ENCODE measurements at regions not wholly inside any gene's neighbourhood (a gene's known extent, or its start where the extent isn't known, plus 50 kb on each side); places are given as distances from the start of the nearest gene placed in this dataset.

GRCh38 chr7:52473756-52474155, 561.7 kb upstream of the POM121L12 start:
- Histone ChIP-seq H3K27ac (ENCODE audit: low read length) (no peak overlapping the region), H3K9me3 (ENCODE audit: control insufficient read depth, insufficient read depth, low read length) (no peaks in the 10 kb centered on the region), H3K4me1 (ENCODE audit: control insufficient read depth, insufficient read depth, low read length) (no peaks in the 10 kb centered on the region), H3K36me3 (ENCODE audit: control insufficient read depth, insufficient read depth, low read length) (no peaks in the 10 kb centered on the region), H3K27me3 (ENCODE audit: control insufficient read depth, insufficient read depth, low read length) (no peaks in the 10 kb centered on the region), H3K4me3 (ENCODE audit: low read length) (no peak overlapping the region)
- WGBS (ENCODE audit: insufficient coverage, insufficient read length), result no CpG with 5 or more reads among the region's 1 CpG
- DNase-seq (ENCODE audit: low read depth, low spot score), result no peak

DNA sequence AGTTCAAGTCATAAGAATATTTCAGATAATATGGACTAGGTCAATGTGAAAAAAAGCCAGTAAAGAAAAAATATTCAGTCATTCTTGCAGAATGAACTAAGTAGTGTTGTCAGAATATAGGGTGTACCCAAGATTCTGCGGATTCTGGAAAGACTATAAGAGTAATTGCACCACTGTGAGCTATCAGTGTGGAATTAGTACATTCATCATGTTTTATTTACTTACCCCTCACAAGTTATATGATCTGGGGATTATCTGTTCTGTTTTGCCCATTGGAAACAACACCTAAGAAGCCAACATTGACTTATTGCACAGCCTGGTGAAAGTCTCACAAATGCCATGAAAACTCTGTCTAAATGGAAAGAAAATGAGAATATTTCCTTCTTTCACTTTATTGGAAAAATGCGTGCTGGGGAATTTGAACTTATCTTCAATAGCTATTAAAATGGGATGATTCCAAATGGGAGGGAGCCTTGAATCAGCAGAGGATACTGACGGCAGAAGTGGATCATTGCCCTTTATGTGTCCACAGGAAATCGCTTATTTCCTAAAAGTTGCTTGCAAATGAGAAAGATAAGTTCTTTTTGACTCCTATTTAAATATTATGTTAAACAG, 563.3 kb upstream of the POM121L12 start:
- WGBS (ENCODE audit: insufficient coverage, insufficient read length), result no CpG with 5 or more reads among the region's 4 CpGs
- no peak for DNase-seq (ENCODE audit: low read depth, low spot score)
- Histone ChIP-seq H3K27ac (ENCODE audit: low read length) (no peak overlapping the region), H3K27me3 (ENCODE audit: control insufficient read depth, insufficient read depth, low read length) (no peaks in the 10 kb centered on the region), H3K4me3 (ENCODE audit: low read length) (no peak overlapping the region), H3K36me3 (ENCODE audit: control insufficient read depth, insufficient read depth, low read length) (no peaks in the 10 kb centered on the region), H3K9me3 (ENCODE audit: control insufficient read depth, insufficient read depth, low read length) (no peaks in the 10 kb centered on the region), H3K4me1 (ENCODE audit: control insufficient read depth, insufficient read depth, low read length) (no peaks in the 10 kb centered on the region)

GRCh38 chr7:52465216-52465615, 570.2 kb upstream of the POM121L12 start:
- no peaks in the 10 kb centered on the region for H3K9me3 ChIP-seq (ENCODE audit: control insufficient read depth, insufficient read depth, low read length)
- H3K4me1 ChIP-seq (ENCODE audit: control insufficient read depth, insufficient read depth, low read length), result no peaks in the 10 kb centered on the region
- no peak overlapping the region for H3K27ac ChIP-seq (ENCODE audit: low read length)
- DNase-seq (ENCODE audit: low read depth, low spot score), result no peak
- H3K27me3 ChIP-seq (ENCODE audit: control insufficient read depth, insufficient read depth, low read length), result no peaks in the 10 kb centered on the region
- no peak overlapping the region for H3K4me3 ChIP-seq (ENCODE audit: low read length)
- H3K36me3 ChIP-seq (ENCODE audit: control insufficient read depth, insufficient read depth, low read length), result no peaks in the 10 kb centered on the region
- WGBS (ENCODE audit: insufficient coverage, insufficient read length), result no CpG with 5 or more reads among the region's 1 CpG

GRCh38 chr7:52463341-52463740, 572.1 kb upstream of the POM121L12 start:
- Histone ChIP-seq H3K4me3 (ENCODE audit: low read length) (no peak overlapping the region), H3K9me3 (ENCODE audit: control insufficient read depth, insufficient read depth, low read length) (no peaks in the 10 kb centered on the region), H3K27me3 (ENCODE audit: control insufficient read depth, insufficient read depth, low read length) (no peaks in the 10 kb centered on the region), H3K4me1 (ENCODE audit: control insufficient read depth, insufficient read depth, low read length) (no peaks in the 10 kb centered on the region), H3K36me3 (ENCODE audit: control insufficient read depth, insufficient read depth, low read length) (no peaks in the 10 kb centered on the region), H3K27ac (ENCODE audit: low read length) (no peak overlapping the region)
- no CpG with 5 or more reads among the region's 3 CpGs for WGBS (ENCODE audit: insufficient coverage, insufficient read length)
- no peak for DNase-seq (ENCODE audit: low read depth, low spot score)

- H3K27ac ChIP-seq (ENCODE audit: low read length), result no peak overlapping the region
- WGBS (ENCODE audit: insufficient coverage, insufficient read length), result no CpG with 5 or more reads among the region's 3 CpGs
- no peaks in the 10 kb centered on the region for H3K9me3 ChIP-seq (ENCODE audit: control insufficient read depth, insufficient read depth, low read length)
- no peaks in the 10 kb centered on the region for H3K36me3 ChIP-seq (ENCODE audit: control insufficient read depth, insufficient read depth, low read length)
- H3K4me3 ChIP-seq (ENCODE audit: low read length), result no peak overlapping the region
- H3K4me1 ChIP-seq (ENCODE audit: control insufficient read depth, insufficient read depth, low read length), result no peaks in the 10 kb centered on the region
- DNase-seq (ENCODE audit: low read depth, low spot score), result no peak
- H3K27me3 ChIP-seq (ENCODE audit: control insufficient read depth, insufficient read depth, low read length), result no peaks in the 10 kb centered on the region
Observed at GRCh38 chr7:52462474-52462873, 573.0 kb upstream of the POM121L12 start.

DNA sequence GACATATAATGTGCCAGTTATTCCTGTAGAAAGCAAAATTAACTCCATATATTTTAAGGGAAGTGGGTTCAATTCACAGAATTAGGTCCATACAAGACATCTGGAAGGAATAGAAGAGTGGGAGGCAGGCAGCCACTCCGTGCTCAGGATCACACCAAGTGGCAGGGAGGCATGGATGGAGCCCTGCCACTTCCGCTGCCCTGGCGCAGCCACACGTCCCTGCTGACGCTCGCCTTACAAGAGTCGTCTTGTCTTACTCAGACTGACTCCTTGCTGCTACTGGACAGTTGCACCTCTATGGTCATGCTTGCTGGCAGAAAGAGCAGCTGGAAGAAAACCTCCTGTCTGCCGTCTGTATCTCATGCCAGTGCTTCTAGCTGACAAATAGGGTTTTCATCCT, 579.9 kb upstream of the POM121L12 start:
- H3K27me3 ChIP-seq (ENCODE audit: control insufficient read depth, insufficient read depth, low read length), result no peaks in the 10 kb centered on the region
- no peaks in the 10 kb centered on the region for H3K4me1 ChIP-seq (ENCODE audit: control insufficient read depth, insufficient read depth, low read length)
- no peak for DNase-seq (ENCODE audit: low read depth, low spot score)
- no CpG with 5 or more reads among the region's 8 CpGs for WGBS (ENCODE audit: insufficient coverage, insufficient read length)
- no peak overlapping the region for H3K27ac ChIP-seq (ENCODE audit: low read length)
- H3K4me3 ChIP-seq (ENCODE audit: low read length), result no peak overlapping the region
- no peaks in the 10 kb centered on the region for H3K9me3 ChIP-seq (ENCODE audit: control insufficient read depth, insufficient read depth, low read length)
- no peaks in the 10 kb centered on the region for H3K36me3 ChIP-seq (ENCODE audit: control insufficient read depth, insufficient read depth, low read length)

GRCh38 chr7:52450816-52451215, 584.6 kb upstream of the POM121L12 start:
- DNase-seq (ENCODE audit: low read depth, low spot score), result no peak
- H3K4me1 ChIP-seq (ENCODE audit: control insufficient read depth, insufficient read depth, low read length), result no peaks in the 10 kb centered on the region

GRCh38 chr7:52447581-52448180, 587.8 kb upstream of the POM121L12 start:
- H3K27ac ChIP-seq (ENCODE audit: low read length), result no peak overlapping the region
- no peaks in the 10 kb centered on the region for H3K27me3 ChIP-seq (ENCODE audit: control insufficient read depth, insufficient read depth, low read length)
- H3K4me1 ChIP-seq (ENCODE audit: control insufficient read depth, insufficient read depth, low read length), result no peaks in the 10 kb centered on the region
- DNase-seq (ENCODE audit: low read depth, low spot score), result no peak
- no peaks in the 10 kb centered on the region for H3K36me3 ChIP-seq (ENCODE audit: control insufficient read depth, insufficient read depth, low read length)
- H3K4me3 ChIP-seq (ENCODE audit: low read length), result no peak overlapping the region
- no peaks in the 10 kb centered on the region for H3K9me3 ChIP-seq (ENCODE audit: control insufficient read depth, insufficient read depth, low read length)
- no CpG with 5 or more reads among the region's 3 CpGs for WGBS (ENCODE audit: insufficient coverage, insufficient read length)

More at GRCh38 chr7:52450816-52451215, 584.6 kb upstream of the POM121L12 start:
- Histone ChIP-seq H3K9me3 (ENCODE audit: control insufficient read depth, insufficient read depth, low read length) (no peaks in the 10 kb centered on the region), H3K27me3 (ENCODE audit: control insufficient read depth, insufficient read depth, low read length) (no peaks in the 10 kb centered on the region), H3K27ac (ENCODE audit: low read length) (no peak overlapping the region), H3K36me3 (ENCODE audit: control insufficient read depth, insufficient read depth, low read length) (no peaks in the 10 kb centered on the region), H3K4me3 (ENCODE audit: low read length) (no peak overlapping the region)
- WGBS (ENCODE audit: insufficient coverage, insufficient read length), result no CpG with 5 or more reads among the region's 3 CpGs

- WGBS (ENCODE audit: insufficient coverage, insufficient read length), result no CpG with 5 or more reads among the region's 4 CpGs
Observed at GRCh38 chr7:52436278-52436677, 599.2 kb upstream of the POM121L12 start.

DNA sequence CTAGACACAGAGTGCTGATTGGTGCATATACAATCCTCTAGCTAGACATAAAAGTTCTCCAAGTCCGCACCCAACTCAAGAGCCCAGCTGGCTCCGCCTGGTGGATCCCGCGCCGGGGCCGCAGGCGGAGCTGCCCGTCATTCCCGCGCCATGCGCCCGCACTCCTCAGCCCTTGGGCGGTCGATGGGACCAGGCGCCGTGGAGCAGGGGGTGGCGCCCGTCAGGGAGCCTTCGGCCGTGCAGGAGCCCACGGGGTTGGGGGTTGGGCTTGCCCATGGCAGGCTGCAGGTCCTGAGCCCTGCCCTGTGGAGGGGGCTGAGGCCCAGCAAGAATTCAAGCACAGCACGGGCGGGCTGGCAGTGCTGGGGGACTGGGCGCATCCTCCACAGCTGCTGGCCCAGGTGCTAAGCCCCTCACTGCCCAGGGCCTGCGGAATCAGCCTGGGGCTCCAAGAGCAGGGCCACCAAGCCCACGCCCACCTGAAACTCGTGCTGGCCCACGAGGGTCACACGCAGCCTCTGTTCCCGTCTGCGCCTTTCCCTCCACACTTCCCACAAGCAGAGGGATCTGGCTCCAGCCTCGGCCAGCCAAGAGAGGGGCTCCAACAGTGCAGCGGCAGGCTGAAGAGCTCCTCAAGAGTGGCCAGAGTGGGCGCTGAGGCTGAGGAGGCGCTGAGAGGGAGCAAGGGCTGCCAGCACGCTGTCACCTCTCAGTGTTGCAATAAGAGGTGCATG, 604.2 kb upstream of the POM121L12 start:
- Histone ChIP-seq H3K9me3 (ENCODE audit: control insufficient read depth, insufficient read depth, low read length) (no peaks in the 10 kb centered on the region), H3K4me1 (ENCODE audit: control insufficient read depth, insufficient read depth, low read length) (no peaks in the 10 kb centered on the region), H3K27ac (ENCODE audit: low read length) (no peak overlapping the region), H3K27me3 (ENCODE audit: control insufficient read depth, insufficient read depth, low read length) (no peaks in the 10 kb centered on the region), H3K36me3 (ENCODE audit: control insufficient read depth, insufficient read depth, low read length) (peaks cover 2% of the 10 kb centered on the region; the same call in 1 of the 2 replicates), H3K4me3 (ENCODE audit: low read length) (no peak overlapping the region)
- WGBS (ENCODE audit: insufficient coverage, insufficient read length), result no CpG with 5 or more reads among the region's 36 CpGs
- no peak for DNase-seq (ENCODE audit: low read depth, low spot score)

More at GRCh38 chr7:52436278-52436677, 599.2 kb upstream of the POM121L12 start:
- H3K27ac ChIP-seq (ENCODE audit: low read length), result no peak overlapping the region
- H3K27me3 ChIP-seq (ENCODE audit: control insufficient read depth, insufficient read depth, low read length), result no peaks in the 10 kb centered on the region
- peaks cover 2% of the 10 kb centered on the region; the same call in 1 of the 2 replicates for H3K36me3 ChIP-seq (ENCODE audit: control insufficient read depth, insufficient read depth, low read length)
- H3K4me3 ChIP-seq (ENCODE audit: low read length), result no peak overlapping the region
- no peaks in the 10 kb centered on the region for H3K9me3 ChIP-seq (ENCODE audit: control insufficient read depth, insufficient read depth, low read length)
- no peaks in the 10 kb centered on the region for H3K4me1 ChIP-seq (ENCODE audit: control insufficient read depth, insufficient read depth, low read length)
- no peak for DNase-seq (ENCODE audit: low read depth, low spot score)

Measured in iPS DF 6.9 (cell line).